Glutamatergic neuron (in vitro differentiated cells): ENCODE measurements at regions not wholly inside any gene's neighbourhood (a gene's known extent, or its start where the extent isn't known, plus 50 kb on each side); places are given as distances from the start of the nearest gene placed in this dataset.

Experiments used
- DNase-seq: peaks from one replicate; pipeline ENCODE4 v3.0.0; 2022
- H3K27ac Mint-ChIP-seq: one replicate; pipeline ENCODE4 v1.8.0; 2020; ENCODE audit warnings: mild to moderate bottlenecking, mixed read lengths, inconsistent platforms; ENCODE audit not compliant: unreplicated experiment
- H3K27me3 Mint-ChIP-seq: one replicate; pipeline ENCODE4 v1.8.0; 2020; ENCODE audit warnings: mild to moderate bottlenecking, moderate library complexity, mixed read lengths, inconsistent platforms; ENCODE audit not compliant: unreplicated experiment
- H3K36me3 Mint-ChIP-seq: one replicate; pipeline ENCODE4 v1.8.0; 2020; ENCODE audit warnings: mild to moderate bottlenecking, mixed read lengths, inconsistent platforms; ENCODE audit not compliant: unreplicated experiment
- H3K4me1 Mint-ChIP-seq: one replicate; pipeline ENCODE4 v1.8.0; 2020; ENCODE audit warnings: mild to moderate bottlenecking, low read depth, mixed read lengths, inconsistent platforms; ENCODE audit not compliant: unreplicated experiment
- H3K4me3 Mint-ChIP-seq: one replicate; pipeline ENCODE4 v1.8.0; 2020; ENCODE audit warnings: mild to moderate bottlenecking, mixed read lengths, inconsistent platforms; ENCODE audit not compliant: unreplicated experiment
- H3K9me3 Mint-ChIP-seq: one replicate; pipeline ENCODE4 v1.8.0; 2020; ENCODE audit warnings: mild to moderate bottlenecking, moderate library complexity, mixed read lengths, inconsistent platforms; ENCODE audit not compliant: unreplicated experiment
- CTCF ChIP-seq: fragments of 200-600 bp; sonication (generic); IDR thresholded peaks from one replicate; pipeline ENCODE4 v1.5.0; 2021; ENCODE audit not compliant: partially characterized antibody, unreplicated experiment

GRCh38 chr12:30151831-30152230 is 368.1 kb upstream of the TMTC1 start:
- Mint-ChIP-seq H3K27ac (no peak overlapping the region), H3K4me3 (no peak overlapping the region), H3K4me1 (no peaks in the 10 kb centered on the region), H3K36me3 (peaks cover 6% of the 10 kb centered on the region), H3K9me3 (peaks cover 4% of the 10 kb centered on the region), H3K27me3 (peaks cover 3% of the 10 kb centered on the region)
- TF ChIP-seq CTCF = no peak
- DNase-seq = no peak

GRCh38 chr12:30146561-30146960 is 362.8 kb upstream of the TMTC1 start:
- Mint-ChIP-seq H3K27ac (no peak overlapping the region), H3K4me1 (no peaks in the 10 kb centered on the region), H3K27me3 (peaks cover 3% of the 10 kb centered on the region)

GRCh38 chr12:30145684-30146032 is 361.9 kb upstream of the TMTC1 start:
- Mint-ChIP-seq H3K27ac (no peak overlapping the region), H3K4me3 (no peak overlapping the region), H3K36me3 (no peaks in the 10 kb centered on the region), H3K9me3 (no peaks in the 10 kb centered on the region), H3K27me3 (peaks cover 3% of the 10 kb centered on the region), H3K4me1 (no peaks in the 10 kb centered on the region)
- no peak for DNase-seq
- TF ChIP-seq CTCF = no peak

More at GRCh38 chr12:30146561-30146960, 362.8 kb upstream of the TMTC1 start:
- no peaks in the 10 kb centered on the region for H3K9me3 Mint-ChIP-seq
- H3K36me3 Mint-ChIP-seq = no peaks in the 10 kb centered on the region
- TF ChIP-seq CTCF = no peak
- no peak overlapping the region for H3K4me3 Mint-ChIP-seq
- no peak for DNase-seq

GRCh38 chr12:30144777-30145683 is 361.3 kb upstream of the TMTC1 start:
- no peak for DNase-seq
- no peaks in the 10 kb centered on the region for H3K36me3 Mint-ChIP-seq
- H3K9me3 Mint-ChIP-seq = no peaks in the 10 kb centered on the region
- TF ChIP-seq CTCF = no peak
- no peak overlapping the region for H3K4me3 Mint-ChIP-seq
- H3K27me3 Mint-ChIP-seq = peaks cover 3% of the 10 kb centered on the region
- H3K27ac Mint-ChIP-seq = no peak overlapping the region
- no peaks in the 10 kb centered on the region for H3K4me1 Mint-ChIP-seq

- no peaks in the 10 kb centered on the region for H3K9me3 Mint-ChIP-seq
- H3K27me3 Mint-ChIP-seq = no peaks in the 10 kb centered on the region
- H3K36me3 Mint-ChIP-seq = no peaks in the 10 kb centered on the region
- H3K27ac Mint-ChIP-seq = no peak overlapping the region
- no peak overlapping the region for H3K4me3 Mint-ChIP-seq
- H3K4me1 Mint-ChIP-seq = no peaks in the 10 kb centered on the region
- DNase-seq = no peak
- TF ChIP-seq CTCF = no peak
Observed at GRCh38 chr12:30142301-30142700, 358.6 kb upstream of the TMTC1 start.
